IPS-18a (cell line): ENCODE measurements at regions not wholly inside any gene's neighbourhood (a gene's known extent, or its start where the extent isn't known, plus 50 kb on each side); places are given as distances from the start of the nearest gene placed in this dataset.

Experiments used
- H3K27ac ChIP-seq: one replicate; pipeline ENCODE4 v1.5.1; 2013; ENCODE audit warnings: low read length
- H3K27me3 ChIP-seq: one replicate; pipeline ENCODE4 v1.6.1; 2013; ENCODE audit warnings: mild to moderate bottlenecking, low read length; ENCODE audit not compliant: control insufficient read depth, insufficient read depth
- H3K36me3 ChIP-seq: one replicate; pipeline ENCODE4 v1.6.1; 2013; ENCODE audit warnings: low read depth, low read length; ENCODE audit not compliant: control insufficient read depth
- H3K4me1 ChIP-seq: one replicate; pipeline ENCODE4 v1.6.1; 2013; ENCODE audit warnings: low read depth, low read length; ENCODE audit not compliant: control insufficient read depth
- H3K4me3 ChIP-seq: one replicate; pipeline ENCODE4 v1.5.1; 2013; ENCODE audit warnings: low read length
- H3K9ac ChIP-seq: one replicate; pipeline ENCODE4 v1.6.1; 2013; ENCODE audit warnings: mild to moderate bottlenecking, low read length, moderate library complexity
- H3K9me3 ChIP-seq: one replicate; pipeline ENCODE4 v1.6.1; 2013; ENCODE audit warnings: low read depth, low read length; ENCODE audit not compliant: control insufficient read depth

DNA sequence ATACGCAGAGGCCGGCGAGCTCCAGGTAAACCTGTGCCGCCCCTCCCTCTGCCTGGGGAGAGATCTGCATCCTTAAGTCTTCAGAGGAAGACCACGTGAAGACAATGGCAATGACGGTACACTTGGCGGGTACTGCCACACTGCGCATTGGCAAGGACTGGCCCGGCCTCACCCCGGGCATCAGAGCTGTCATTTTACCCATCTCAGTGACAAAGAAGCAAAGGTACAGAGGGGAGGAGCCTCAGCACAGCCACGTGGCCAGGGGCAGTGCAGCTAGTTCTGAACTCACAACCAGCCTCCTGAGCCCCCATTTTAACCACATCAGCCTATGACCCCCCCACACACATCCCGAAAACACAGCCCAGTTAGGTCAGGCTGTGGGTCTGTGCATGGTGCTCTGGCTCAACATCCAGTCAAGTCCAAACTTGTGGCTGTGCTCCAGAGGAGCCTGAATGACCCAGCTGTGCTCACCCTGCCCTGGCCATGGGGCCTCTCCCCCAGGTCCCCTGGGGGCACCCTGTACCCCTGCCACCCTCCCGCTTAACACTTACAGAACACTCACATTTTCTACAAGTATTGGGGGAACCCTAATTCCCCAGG is 80.6 kb downstream of the C16orf95 start:
- H3K9me3 ChIP-seq, result no peaks in the 10 kb centered on the region
- H3K9ac ChIP-seq, result no peak overlapping the region
- no peaks in the 10 kb centered on the region for H3K36me3 ChIP-seq
- no peak overlapping the region for H3K27ac ChIP-seq
- no peak overlapping the region for H3K4me3 ChIP-seq
- no peaks in the 10 kb centered on the region for H3K27me3 ChIP-seq
- no peaks in the 10 kb centered on the region for H3K4me1 ChIP-seq

DNA sequence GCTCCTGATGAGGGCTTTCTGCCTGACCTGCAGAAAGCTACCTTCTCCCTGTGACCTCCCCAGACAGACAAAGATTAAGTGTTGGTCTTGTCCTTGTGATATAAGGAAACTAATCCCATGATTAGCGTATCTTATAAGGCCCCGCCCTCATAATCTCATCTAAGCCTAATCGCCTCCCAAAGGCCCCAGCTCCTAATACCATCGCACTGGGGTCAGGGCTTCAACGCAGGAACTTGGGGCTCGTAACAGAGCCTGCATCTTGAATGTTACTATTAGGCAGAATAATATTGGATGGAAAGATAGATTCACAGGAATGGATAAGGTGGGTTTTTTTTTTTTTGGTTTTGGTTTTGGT is 78.9 kb downstream of the C16orf95 start:
- H3K36me3 ChIP-seq, result no peaks in the 10 kb centered on the region
- no peaks in the 10 kb centered on the region for H3K9me3 ChIP-seq
- H3K4me1 ChIP-seq, result peaks cover 12% of the 10 kb centered on the region
- H3K9ac ChIP-seq, result no peak overlapping the region
- no peak overlapping the region for H3K4me3 ChIP-seq
- H3K27me3 ChIP-seq, result no peaks in the 10 kb centered on the region
- no peak overlapping the region for H3K27ac ChIP-seq

DNA sequence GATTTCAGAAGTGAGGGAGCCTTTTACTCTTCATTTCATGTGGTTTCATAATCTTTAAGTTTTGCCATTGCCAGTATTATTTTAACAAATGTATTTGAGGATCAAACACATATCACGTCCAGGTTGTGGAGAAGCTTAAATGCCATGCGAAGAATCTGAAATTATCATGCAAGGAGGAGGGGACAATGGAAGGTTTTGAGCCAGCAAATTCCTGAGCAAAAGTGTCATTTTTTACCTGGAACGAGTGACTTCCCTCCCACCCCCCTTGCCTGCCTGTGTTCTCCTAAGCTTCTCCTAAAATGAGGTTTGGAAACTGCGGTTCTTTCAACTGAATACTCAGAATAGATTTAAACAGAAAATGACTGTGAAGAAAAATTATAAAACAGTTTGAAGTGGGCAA is 77.6 kb downstream of the C16orf95 start:
- Histone ChIP-seq H3K9me3 (no peaks in the 10 kb centered on the region), H3K27me3 (no peaks in the 10 kb centered on the region), H3K4me3 (no peak overlapping the region), H3K9ac (no peak overlapping the region), H3K4me1 (peaks cover 17% of the 10 kb centered on the region), H3K27ac (no peak overlapping the region), H3K36me3 (no peaks in the 10 kb centered on the region)

DNA sequence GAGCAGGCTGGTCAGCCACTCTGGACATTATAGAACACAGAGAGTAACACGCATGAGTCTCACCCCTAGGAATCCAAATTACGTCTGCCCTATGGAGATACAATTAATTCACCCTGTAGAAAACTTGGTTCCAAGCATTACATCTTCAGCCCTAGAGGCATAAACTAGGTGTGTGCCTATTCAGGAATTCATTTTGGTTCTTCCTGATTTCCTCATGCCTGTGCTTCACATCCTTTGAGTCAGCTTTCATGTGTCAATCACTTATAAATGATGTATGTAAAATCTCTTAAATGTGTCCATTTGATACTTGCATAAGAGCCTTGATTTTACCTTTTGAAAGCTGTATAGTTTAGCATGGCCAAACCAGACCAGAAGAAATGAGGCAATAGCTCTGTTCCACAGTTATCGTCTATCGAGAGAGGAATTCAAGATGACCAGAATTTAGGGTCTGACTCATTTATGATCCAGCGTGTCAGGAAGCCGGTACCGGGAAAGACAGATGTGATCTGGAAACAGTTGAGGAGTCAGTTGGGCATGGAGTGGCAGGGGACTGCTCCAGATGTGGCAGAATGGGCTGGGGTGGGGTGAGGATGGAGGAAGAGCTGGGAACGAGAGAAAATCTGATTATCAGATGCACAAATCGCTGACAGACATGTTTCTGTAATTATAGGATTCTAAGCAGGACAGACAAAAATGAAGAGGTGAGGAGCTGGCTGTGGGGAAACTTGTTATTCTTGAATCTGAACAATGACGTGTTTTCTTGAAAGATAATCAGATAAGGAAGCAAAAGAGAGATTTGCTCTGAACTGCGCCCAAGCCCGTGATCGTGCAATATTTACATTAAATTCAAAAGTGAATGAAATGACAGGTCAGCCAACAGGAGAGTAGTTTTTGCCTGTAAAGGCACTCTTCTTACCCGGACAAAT is 76.7 kb downstream of the C16orf95 start:
- peaks cover 25% of the 10 kb centered on the region for H3K4me1 ChIP-seq

DNA sequence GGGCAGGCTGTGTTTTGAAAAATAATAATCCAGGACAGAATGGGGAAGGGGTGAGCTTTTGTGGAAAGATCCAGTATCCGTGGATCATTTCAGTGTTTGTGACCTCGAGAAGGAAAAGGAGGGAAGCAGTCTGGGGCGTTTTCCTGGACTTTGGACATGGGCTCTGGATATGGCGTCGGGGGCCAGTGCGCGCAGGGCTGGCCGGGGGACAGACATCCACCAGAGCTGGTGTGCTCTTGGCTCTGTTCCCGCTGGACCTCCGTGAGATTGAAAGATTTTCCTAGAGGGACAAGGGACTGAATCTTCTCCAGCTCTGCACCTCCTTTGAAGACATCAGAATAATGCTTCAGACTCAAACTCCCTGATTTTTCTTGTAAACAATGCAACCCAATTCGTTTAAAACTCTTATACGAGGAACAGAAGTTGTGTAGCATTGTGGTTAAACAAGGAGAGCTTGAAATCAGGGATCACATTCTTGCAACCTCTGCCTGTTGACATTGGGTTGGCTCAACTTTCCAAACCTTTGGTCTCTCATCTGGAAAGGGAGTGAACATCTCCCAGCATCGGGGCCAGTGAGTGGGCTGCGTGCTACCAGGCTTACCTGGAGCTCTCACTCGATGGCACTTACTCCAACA is 75.9 kb downstream of the C16orf95 start:
- Histone ChIP-seq H3K27me3 (no peaks in the 10 kb centered on the region), H3K4me3 (no peak overlapping the region), H3K9me3 (no peaks in the 10 kb centered on the region), H3K4me1 (peaks cover 29% of the 10 kb centered on the region), H3K9ac (no peak overlapping the region), H3K27ac (no peak overlapping the region), H3K36me3 (no peaks in the 10 kb centered on the region)

More for the DNA sequence above, 76.7 kb downstream of the C16orf95 start:
- no peak overlapping the region for H3K9ac ChIP-seq
- H3K9me3 ChIP-seq, result no peaks in the 10 kb centered on the region
- H3K27me3 ChIP-seq, result no peaks in the 10 kb centered on the region
- H3K36me3 ChIP-seq, result no peaks in the 10 kb centered on the region
- no peak overlapping the region for H3K27ac ChIP-seq
- no peak overlapping the region for H3K4me3 ChIP-seq

DNA sequence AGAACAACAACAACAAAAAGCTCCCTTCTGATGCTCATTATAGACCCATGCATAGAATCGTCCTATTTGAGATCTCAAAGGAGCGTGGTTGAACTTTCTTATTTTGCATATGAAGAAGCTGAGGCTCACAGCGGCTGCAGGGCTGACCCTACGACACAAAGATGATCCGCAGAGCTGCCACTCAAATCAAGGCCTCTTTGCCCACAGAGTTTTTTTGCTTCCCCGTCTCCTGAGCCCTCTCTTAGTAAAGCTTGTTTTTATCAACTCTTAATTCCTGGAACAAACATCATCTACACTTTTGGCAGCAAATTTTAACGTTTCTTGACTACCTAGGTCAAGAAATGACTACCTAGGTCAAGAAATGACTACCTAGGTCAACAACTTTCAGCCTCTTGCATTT is 73.7 kb downstream of the C16orf95 start:
- Histone ChIP-seq H3K9ac (peak overlapping the region; percentile 15), H3K36me3 (no peaks in the 10 kb centered on the region), H3K27me3 (no peaks in the 10 kb centered on the region), H3K27ac (peak overlapping the region; percentile 42), H3K4me3 (peak overlapping the region; percentile 22), H3K4me1 (peaks cover 29% of the 10 kb centered on the region), H3K9me3 (no peaks in the 10 kb centered on the region)

DNA sequence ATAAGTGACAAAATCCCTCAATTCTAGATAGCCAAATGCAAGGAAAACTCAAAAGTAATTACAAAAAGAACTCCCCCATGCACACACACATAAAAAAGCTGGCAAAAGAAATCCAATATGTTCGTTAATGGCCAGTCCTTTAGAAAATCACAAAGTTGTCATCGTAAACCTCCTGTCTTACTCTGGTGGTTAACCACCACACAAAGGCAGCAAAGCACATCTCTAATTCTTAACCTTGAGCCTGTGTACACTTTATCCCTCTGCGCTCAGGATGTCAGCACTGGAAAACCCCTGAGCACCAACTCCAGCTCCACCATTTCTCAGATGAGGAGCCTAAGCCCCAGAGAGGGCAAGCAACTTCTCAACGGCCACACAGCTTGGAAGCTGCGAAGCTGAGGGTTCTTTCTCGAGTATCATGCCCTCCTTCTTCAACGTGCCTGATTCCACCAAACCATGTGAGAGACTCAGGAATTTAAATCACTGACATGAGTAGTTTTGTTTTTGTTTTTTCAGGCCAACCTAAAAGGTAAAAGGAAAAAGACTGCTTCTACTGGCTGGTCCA is 72.5 kb downstream of the C16orf95 start:
- no peaks in the 10 kb centered on the region for H3K27me3 ChIP-seq
- H3K27ac ChIP-seq, result no peak overlapping the region
- no peaks in the 10 kb centered on the region for H3K9me3 ChIP-seq

DNA sequence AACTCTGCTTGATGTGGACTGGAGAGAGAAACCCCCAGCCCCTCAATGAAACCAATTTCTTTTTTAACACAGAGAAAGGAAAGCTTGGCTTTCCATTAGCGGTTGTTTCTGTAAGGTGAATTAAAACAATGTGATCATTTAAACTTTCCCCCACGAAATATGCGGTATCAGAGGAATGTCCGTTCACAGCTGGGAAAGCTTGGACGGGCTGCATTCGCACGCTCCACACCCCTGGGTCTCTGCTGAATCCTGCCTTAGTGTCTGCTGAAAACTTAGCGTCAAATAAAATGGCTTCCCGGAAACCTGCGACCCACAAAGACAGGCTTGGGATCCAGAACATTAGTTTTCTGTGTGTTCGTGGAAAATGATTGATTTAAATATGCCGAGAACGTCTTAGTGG is 71.7 kb downstream of the C16orf95 start:
- H3K9ac ChIP-seq, result no peak overlapping the region
- H3K4me3 ChIP-seq, result no peak overlapping the region
- no peaks in the 10 kb centered on the region for H3K36me3 ChIP-seq
- no peaks in the 10 kb centered on the region for H3K27me3 ChIP-seq
- H3K27ac ChIP-seq, result no peak overlapping the region
- no peaks in the 10 kb centered on the region for H3K9me3 ChIP-seq
- peaks cover 29% of the 10 kb centered on the region for H3K4me1 ChIP-seq

More for the DNA sequence above, 72.5 kb downstream of the C16orf95 start:
- Histone ChIP-seq H3K9ac (no peak overlapping the region), H3K4me3 (no peak overlapping the region), H3K4me1 (peaks cover 29% of the 10 kb centered on the region), H3K36me3 (no peaks in the 10 kb centered on the region)

DNA sequence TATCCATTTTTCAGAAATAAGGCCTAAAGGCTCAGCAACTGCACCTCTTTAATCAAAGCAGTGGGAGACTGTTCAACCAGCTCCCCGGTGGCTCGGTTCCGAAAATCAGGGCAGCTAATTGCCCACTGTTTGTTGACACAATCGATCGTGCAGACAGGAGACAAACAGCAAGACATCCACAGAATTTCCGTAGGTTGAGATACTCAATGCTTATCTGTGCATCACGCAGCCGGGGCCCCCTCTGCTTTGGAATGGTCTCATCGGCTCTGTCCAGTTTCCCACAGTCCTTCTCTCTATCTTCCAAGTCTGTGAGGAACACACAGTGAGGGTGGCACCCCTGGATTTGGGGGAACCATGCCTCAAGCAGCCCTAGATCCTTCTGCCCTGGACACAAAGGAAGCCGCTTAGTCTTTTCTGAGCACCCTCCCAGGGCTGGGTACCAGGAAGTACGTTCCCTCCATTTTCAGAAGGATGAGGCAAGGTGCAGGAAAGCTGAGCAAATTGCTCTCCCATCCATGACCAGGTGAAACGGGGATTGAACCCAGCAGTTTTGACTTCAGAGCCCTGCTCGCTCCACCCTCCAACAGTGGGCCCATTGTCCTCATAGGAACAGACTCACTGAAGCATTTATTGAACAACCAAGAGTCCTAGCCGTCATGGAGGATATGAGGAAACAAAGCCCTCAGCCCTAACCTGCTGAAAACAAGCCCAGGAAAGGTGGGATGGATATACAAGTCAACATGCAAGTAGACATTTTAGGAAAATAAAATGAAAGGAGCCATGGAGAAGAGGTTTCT is 70.7 kb downstream of the C16orf95 start:
- H3K27me3 ChIP-seq, result no peaks in the 10 kb centered on the region
- H3K9me3 ChIP-seq, result no peaks in the 10 kb centered on the region
- H3K27ac ChIP-seq, result no peak overlapping the region
- H3K36me3 ChIP-seq, result no peaks in the 10 kb centered on the region
- no peak overlapping the region for H3K4me3 ChIP-seq
- no peak overlapping the region for H3K9ac ChIP-seq
- H3K4me1 ChIP-seq, result peaks cover 29% of the 10 kb centered on the region

DNA sequence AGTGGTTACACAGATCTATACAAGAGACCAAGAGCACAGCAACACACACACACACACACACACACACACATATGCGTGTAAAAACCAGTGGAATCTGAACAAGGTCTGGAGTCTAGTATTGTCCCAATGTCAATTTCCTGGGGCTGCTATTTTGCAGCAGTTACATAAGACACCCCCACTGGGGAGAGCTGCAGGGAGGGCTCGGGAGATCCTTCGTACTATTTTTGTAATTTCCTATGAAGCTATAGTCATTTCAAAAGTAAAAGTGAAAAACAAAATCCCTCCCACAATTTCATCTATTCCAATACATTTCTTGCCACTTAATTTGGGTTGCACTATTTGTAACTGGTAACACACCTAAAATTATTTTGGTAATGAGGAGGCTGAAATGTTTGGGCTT is 68.5 kb downstream of the C16orf95 start:
- no peaks in the 10 kb centered on the region for H3K27me3 ChIP-seq
- H3K27ac ChIP-seq, result no peak overlapping the region
- H3K4me3 ChIP-seq, result no peak overlapping the region
- no peak overlapping the region for H3K9ac ChIP-seq
- no peaks in the 10 kb centered on the region for H3K9me3 ChIP-seq
- no peaks in the 10 kb centered on the region for H3K36me3 ChIP-seq
- peaks cover 13% of the 10 kb centered on the region for H3K4me1 ChIP-seq

DNA sequence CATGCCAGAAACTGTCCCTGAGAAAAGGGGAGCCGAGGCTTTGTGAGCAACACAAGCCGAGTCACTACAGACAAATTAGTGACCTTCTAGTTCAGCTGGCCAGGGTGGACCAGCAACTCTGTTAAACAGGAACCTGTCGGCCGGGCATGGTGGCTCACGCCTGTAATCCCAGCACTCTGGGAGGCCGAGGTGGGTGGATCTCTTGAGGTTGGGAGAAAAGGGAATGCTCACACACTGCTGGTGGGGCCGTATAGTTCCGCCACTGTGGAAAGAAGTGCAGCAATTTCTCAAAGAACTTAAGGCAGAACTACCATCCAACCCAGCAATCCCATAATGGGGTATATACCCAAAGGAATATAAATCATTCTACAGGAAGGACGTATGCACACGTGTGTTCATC is 67.8 kb downstream of the C16orf95 start:
- Histone ChIP-seq H3K9me3 (no peaks in the 10 kb centered on the region), H3K4me1 (peaks cover 11% of the 10 kb centered on the region), H3K27ac (no peak overlapping the region), H3K9ac (no peak overlapping the region), H3K27me3 (no peaks in the 10 kb centered on the region), H3K36me3 (no peaks in the 10 kb centered on the region), H3K4me3 (no peak overlapping the region)
